ENCODE measurements at regions not wholly inside any gene's neighbourhood (a gene's known extent, or its start where the extent isn't known, plus 50 kb on each side); places are given as distances from the start of the nearest gene placed in this dataset.
"Not testable (repeated sequence)": the region's sequence is repeated elsewhere in the genome, so short reads cannot be mapped to it uniquely, and the experiment has no call there.

DNA sequence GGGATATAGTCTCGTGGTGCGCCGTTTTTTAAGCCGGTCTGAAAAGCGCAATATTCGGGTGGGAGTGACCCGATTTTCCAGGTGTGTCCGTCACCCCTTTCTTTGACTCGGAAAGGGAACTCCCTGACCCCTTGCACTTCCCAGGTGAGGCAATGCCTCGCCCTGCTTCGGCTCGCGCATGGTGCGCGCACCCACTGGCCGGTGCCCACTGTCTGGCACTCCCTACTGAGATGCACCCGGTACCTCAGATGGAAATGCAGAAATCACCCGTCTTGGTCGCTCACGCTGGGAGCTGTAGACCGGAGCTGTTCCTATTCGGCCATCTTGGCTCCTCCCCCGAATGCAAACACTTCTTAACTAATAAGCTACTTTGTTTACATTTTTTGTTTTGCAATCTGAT is 914.9 kb downstream of the OTOL1 start:
- H3K4me1 Mint-ChIP-seq; CTCF ChIA-PET; H3K36me3 ChIP-seq (ENCODE audit: control insufficient read depth in 2 of 2, extremely low read depth in 1 of 2, insufficient read depth in 1 of 2, low read length in 1 of 2); H3K27ac Mint-ChIP-seq; H3K27me3 Mint-ChIP-seq; H3K4me3 ChIP-seq (ENCODE audit: control insufficient read depth in 1 of 2, extremely low read depth in 1 of 2, low read length in 1 of 2); ATAC-seq (replicated peaks in 1 of 4); H3K27ac ChIP-seq (ENCODE audit: low read length); H3K9me3 Mint-ChIP-seq; H3K9me3 ChIP-seq; DNase-seq; H3K4me1 ChIP-seq (ENCODE audit: control insufficient read depth in 1 of 2, extremely low read depth in 1 of 2, insufficient read depth in 2 of 2, low read length in 2 of 2); H3K36me3 Mint-ChIP-seq; H3K4me3 Mint-ChIP-seq; H3K27me3 ChIP-seq (replicated peaks in 1 of 2; ENCODE audit: control insufficient read depth in 2 of 2, extremely low read depth in 1 of 2, insufficient read depth in 2 of 2, low read length in 1 of 2); POLR2A ChIA-PET: not testable (repeated sequence)
- WGBS (ENCODE audit: insufficient coverage): 94% methylated on average over 7 of the region's 23 CpGs

DNA sequence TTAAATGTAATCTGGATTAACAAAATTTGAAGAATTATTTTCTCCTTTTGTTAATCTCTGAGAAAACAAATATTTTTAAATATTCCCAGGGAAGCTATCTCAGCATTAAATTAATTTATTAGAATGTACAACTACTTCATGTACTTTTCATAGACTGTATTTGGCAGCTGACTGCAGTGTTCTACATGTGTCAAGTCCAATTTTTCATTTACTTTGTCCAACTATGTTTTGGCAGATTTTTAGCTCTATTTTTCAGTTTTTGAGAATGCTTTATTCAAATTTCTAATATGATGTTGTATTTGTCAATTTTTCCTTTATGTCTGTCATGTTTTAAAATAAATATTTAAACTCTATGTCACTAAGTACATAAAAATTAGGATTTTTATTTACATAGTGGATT is 925.1 kb downstream of the OTOL1 start:
- DNase-seq: no peak
- Mint-ChIP-seq H3K36me3 (no peaks in the 10 kb centered on the region), H3K27ac (no peak overlapping the region), H3K4me3 (no peak overlapping the region), H3K4me1 (no peaks in the 10 kb centered on the region), H3K27me3 (no peaks in the 10 kb centered on the region), H3K9me3 (peaks cover 0 to 11% (median 5%) of the 10 kb centered on the region in 3 donors)
- Histone ChIP-seq H3K9me3 (no peaks in the 10 kb centered on the region), H3K36me3 (ENCODE audit: control insufficient read depth in 2 of 2, extremely low read depth in 1 of 2, insufficient read depth in 1 of 2, low read length in 1 of 2) (no peaks in the 10 kb centered on the region), H3K4me3 (ENCODE audit: control insufficient read depth in 1 of 2, extremely low read depth in 1 of 2, low read length in 1 of 2) (no peak overlapping the region), H3K4me1 (ENCODE audit: control insufficient read depth in 1 of 2, extremely low read depth in 1 of 2, insufficient read depth in 2 of 2, low read length in 2 of 2) (no peaks in the 10 kb centered on the region), H3K27ac (ENCODE audit: low read length) (no peak overlapping the region), H3K27me3 (replicated peaks in 1 of 2; ENCODE audit: control insufficient read depth in 2 of 2, extremely low read depth in 1 of 2, insufficient read depth in 2 of 2, low read length in 1 of 2) (no peaks in the 10 kb centered on the region)
- no peak for ATAC-seq (replicated peaks in 1 of 4)
- ChIA-PET CTCF (no interaction called here), POLR2A (no interaction called here)

DNA sequence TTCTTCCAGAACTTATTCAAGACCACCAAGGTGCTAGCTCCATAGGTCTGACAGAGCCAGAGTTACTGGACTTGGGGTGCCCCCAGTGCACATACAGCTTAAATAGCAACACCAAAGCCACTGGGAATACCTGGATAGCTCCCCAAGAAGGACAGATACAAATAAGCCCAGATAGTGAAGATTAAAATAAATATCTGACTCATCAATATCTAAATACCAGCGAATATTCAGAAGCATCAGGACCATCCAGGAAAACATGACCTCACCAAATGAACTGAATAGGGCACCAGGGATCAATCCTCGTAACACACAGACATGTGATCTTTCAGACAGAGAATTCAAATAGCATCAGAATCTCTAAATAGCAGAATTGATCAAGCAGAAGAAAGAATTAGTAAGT is 931.6 kb downstream of the OTOL1 start:
- WGBS (ENCODE audit: insufficient coverage): 33% methylated on average over 1 of the region's 2 CpGs
- Histone ChIP-seq H3K27me3 (replicated peaks in 1 of 2; ENCODE audit: control insufficient read depth in 2 of 2, extremely low read depth in 1 of 2, insufficient read depth in 2 of 2, low read length in 1 of 2) (no peaks in the 10 kb centered on the region), H3K4me1 (ENCODE audit: control insufficient read depth in 1 of 2, extremely low read depth in 1 of 2, insufficient read depth in 2 of 2, low read length in 2 of 2) (no peaks in the 10 kb centered on the region), H3K27ac (ENCODE audit: low read length) (no peak overlapping the region), H3K36me3 (ENCODE audit: control insufficient read depth in 2 of 2, extremely low read depth in 1 of 2, insufficient read depth in 1 of 2, low read length in 1 of 2) (no peaks in the 10 kb centered on the region), H3K9me3 (no peaks in the 10 kb centered on the region), H3K4me3 (ENCODE audit: control insufficient read depth in 1 of 2, extremely low read depth in 1 of 2, low read length in 1 of 2) (no peak overlapping the region)
- Mint-ChIP-seq H3K9me3 (peaks cover 4 to 35% (median 15%) of the 10 kb centered on the region in 3 donors), H3K27ac (no peak overlapping the region), H3K36me3 (no peaks in the 10 kb centered on the region), H3K4me3 (no peak overlapping the region), H3K27me3 (no peaks in the 10 kb centered on the region), H3K4me1 (no peaks in the 10 kb centered on the region)
- POLR2A ChIA-PET: no interaction called here
- ATAC-seq (replicated peaks in 1 of 4) (no peak), DNase-seq (no peak)
- CTCF ChIA-PET: no interaction called here

DNA sequence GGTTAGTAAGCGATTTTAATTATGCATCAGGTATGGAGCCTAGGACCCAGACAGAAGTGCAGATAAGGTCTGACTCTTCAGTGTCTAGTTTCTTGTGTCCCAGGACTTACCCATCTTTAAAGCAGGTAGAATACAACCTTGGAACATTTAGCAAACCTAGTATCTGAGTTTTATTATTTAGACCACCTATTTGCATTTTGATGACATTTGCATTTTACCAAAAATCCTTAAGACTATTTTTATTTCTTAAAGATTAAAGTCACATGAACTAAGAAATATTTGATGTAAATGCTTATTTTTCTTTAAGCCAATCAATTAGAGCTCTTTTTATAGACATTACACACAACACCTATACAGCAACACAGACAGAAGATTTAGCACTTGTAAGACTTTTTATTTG is 939.1 kb downstream of the OTOL1 start:
- H3K9me3 ChIP-seq: no peaks in the 10 kb centered on the region
- Mint-ChIP-seq H3K9me3 (peaks cover 9 to 26% (median 19%) of the 10 kb centered on the region in 3 donors), H3K4me3 (no peak overlapping the region), H3K4me1 (no peaks in the 10 kb centered on the region), H3K36me3 (no peaks in the 10 kb centered on the region), H3K27me3 (no peaks in the 10 kb centered on the region), H3K27ac (no peak overlapping the region)
- no CpG with 5 or more reads among the region's 1 CpG for WGBS (ENCODE audit: insufficient coverage)
- CTCF ChIA-PET: no interaction called here
- H3K27ac ChIP-seq (ENCODE audit: low read length): no peak overlapping the region
- H3K4me1 ChIP-seq (ENCODE audit: control insufficient read depth in 1 of 2, extremely low read depth in 1 of 2, insufficient read depth in 2 of 2, low read length in 2 of 2): no peaks in the 10 kb centered on the region
- DNase-seq: no peak
- no peaks in the 10 kb centered on the region for H3K36me3 ChIP-seq (ENCODE audit: control insufficient read depth in 2 of 2, extremely low read depth in 1 of 2, insufficient read depth in 1 of 2, low read length in 1 of 2)
- H3K27me3 ChIP-seq (replicated peaks in 1 of 2; ENCODE audit: control insufficient read depth in 2 of 2, extremely low read depth in 1 of 2, insufficient read depth in 2 of 2, low read length in 1 of 2): no peaks in the 10 kb centered on the region
- POLR2A ChIA-PET: no interaction called here
- ATAC-seq (replicated peaks in 1 of 4): no peak
- H3K4me3 ChIP-seq (ENCODE audit: control insufficient read depth in 1 of 2, extremely low read depth in 1 of 2, low read length in 1 of 2): no peak overlapping the region

DNA sequence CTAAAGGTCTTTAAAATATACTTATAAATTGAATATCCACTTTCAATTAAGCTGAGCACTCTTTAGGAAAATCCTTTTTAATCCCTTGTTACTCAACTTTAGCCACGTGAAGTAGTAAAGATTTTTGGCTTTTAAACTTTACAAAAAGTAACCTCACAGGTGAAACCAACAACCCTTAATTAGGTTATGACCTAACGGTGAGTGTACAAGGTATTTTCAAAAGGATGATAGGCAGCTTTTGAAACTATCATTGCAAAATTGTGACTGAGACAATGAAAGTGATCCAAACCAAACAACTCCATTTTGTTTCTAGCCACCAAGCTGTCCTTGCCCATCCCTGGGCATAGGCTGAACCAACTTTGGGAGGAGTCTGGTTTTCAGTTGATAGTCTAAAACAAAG is 940.2 kb downstream of the OTOL1 start:
- DNase-seq (no peak), ATAC-seq (replicated peaks in 1 of 4) (no peak)
- Histone ChIP-seq H3K27ac (ENCODE audit: low read length) (no peak overlapping the region), H3K36me3 (ENCODE audit: control insufficient read depth in 2 of 2, extremely low read depth in 1 of 2, insufficient read depth in 1 of 2, low read length in 1 of 2) (no peaks in the 10 kb centered on the region), H3K9me3 (no peaks in the 10 kb centered on the region), H3K27me3 (replicated peaks in 1 of 2; ENCODE audit: control insufficient read depth in 2 of 2, extremely low read depth in 1 of 2, insufficient read depth in 2 of 2, low read length in 1 of 2) (no peaks in the 10 kb centered on the region), H3K4me3 (ENCODE audit: control insufficient read depth in 1 of 2, extremely low read depth in 1 of 2, low read length in 1 of 2) (no peak overlapping the region), H3K4me1 (ENCODE audit: control insufficient read depth in 1 of 2, extremely low read depth in 1 of 2, insufficient read depth in 2 of 2, low read length in 2 of 2) (no peaks in the 10 kb centered on the region)
- ChIA-PET POLR2A (no interaction called here), CTCF (no interaction called here)
- Mint-ChIP-seq H3K4me1 (no peaks in the 10 kb centered on the region), H3K4me3 (no peak overlapping the region), H3K27me3 (no peaks in the 10 kb centered on the region), H3K27ac (no peak overlapping the region), H3K9me3 (peaks cover 9 to 23% (median 18%) of the 10 kb centered on the region in 3 donors), H3K36me3 (no peaks in the 10 kb centered on the region)
- WGBS (ENCODE audit: insufficient coverage): no CpG with 5 or more reads among the region's 2 CpGs

DNA sequence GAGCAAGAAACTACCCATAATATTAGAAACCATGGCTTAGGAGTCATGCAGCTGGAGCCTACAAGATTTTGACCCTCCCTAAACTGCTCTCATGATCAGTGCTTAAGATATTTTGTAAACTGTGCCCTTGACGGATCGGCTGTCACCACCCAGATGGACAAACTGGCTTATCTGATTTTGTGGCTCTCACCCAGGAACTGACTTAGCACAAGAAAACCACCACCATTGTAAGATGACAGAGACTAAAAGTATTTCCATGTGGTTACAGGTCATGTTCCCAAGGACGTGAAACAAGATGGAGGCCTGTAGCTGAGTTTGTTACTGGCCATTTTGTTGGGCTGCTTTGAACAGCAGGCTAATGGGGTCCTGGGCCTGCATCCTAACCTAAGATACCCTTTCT is 940.9 kb downstream of the OTOL1 start:
- ATAC-seq (replicated peaks in 1 of 4) (no peak), DNase-seq (no peak)
- POLR2A ChIA-PET: no interaction called here
- Mint-ChIP-seq H3K4me1 (no peaks in the 10 kb centered on the region), H3K9me3 (peaks cover 9 to 23% (median 18%) of the 10 kb centered on the region in 3 donors), H3K27ac (no peak overlapping the region), H3K36me3 (no peaks in the 10 kb centered on the region), H3K4me3 (no peak overlapping the region), H3K27me3 (no peaks in the 10 kb centered on the region)
- Histone ChIP-seq H3K27ac (ENCODE audit: low read length) (no peak overlapping the region), H3K4me1 (ENCODE audit: control insufficient read depth in 1 of 2, extremely low read depth in 1 of 2, insufficient read depth in 2 of 2, low read length in 2 of 2) (no peaks in the 10 kb centered on the region), H3K9me3 (no peaks in the 10 kb centered on the region), H3K4me3 (ENCODE audit: control insufficient read depth in 1 of 2, extremely low read depth in 1 of 2, low read length in 1 of 2) (no peak overlapping the region), H3K36me3 (ENCODE audit: control insufficient read depth in 2 of 2, extremely low read depth in 1 of 2, insufficient read depth in 1 of 2, low read length in 1 of 2) (no peaks in the 10 kb centered on the region), H3K27me3 (replicated peaks in 1 of 2; ENCODE audit: control insufficient read depth in 2 of 2, extremely low read depth in 1 of 2, insufficient read depth in 2 of 2, low read length in 1 of 2) (no peaks in the 10 kb centered on the region)
- CTCF ChIA-PET: no interaction called here
- 46% methylated on average over 3 of the region's 3 CpGs for WGBS (ENCODE audit: insufficient coverage)

DNA sequence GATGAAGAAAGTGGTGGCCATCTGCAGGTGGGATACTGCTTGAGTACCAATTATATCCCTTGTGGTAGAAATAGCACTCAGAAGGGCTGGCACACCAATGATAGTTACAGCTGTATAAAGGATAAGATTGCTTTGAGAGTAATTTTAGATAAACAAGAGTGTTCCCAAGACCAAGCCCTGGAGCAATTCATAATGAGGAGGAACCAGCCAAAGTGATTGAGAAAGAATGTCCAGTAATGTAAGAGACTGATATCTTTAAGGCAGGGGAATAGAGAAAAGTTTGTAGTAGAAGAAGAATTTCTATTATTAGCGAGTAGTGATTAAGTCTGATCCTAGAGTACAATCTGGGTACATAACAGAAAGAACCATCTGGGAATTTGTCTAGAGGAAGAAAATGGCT is 945.1 kb downstream of the OTOL1 start:
- DNase-seq: no peak

More for the DNA sequence above, 945.1 kb downstream of the OTOL1 start:
- H3K27me3 ChIP-seq (replicated peaks in 1 of 2; ENCODE audit: control insufficient read depth in 2 of 2, extremely low read depth in 1 of 2, insufficient read depth in 2 of 2, low read length in 1 of 2): no peaks in the 10 kb centered on the region
- no peaks in the 10 kb centered on the region for H3K4me1 Mint-ChIP-seq
- no peak overlapping the region for H3K27ac Mint-ChIP-seq
- peaks cover 5 to 15% (median 14%) of the 10 kb centered on the region in 3 donors for H3K9me3 Mint-ChIP-seq
- H3K27me3 Mint-ChIP-seq: no peaks in the 10 kb centered on the region
- no peaks in the 10 kb centered on the region for H3K36me3 Mint-ChIP-seq
- ChIA-PET CTCF (no interaction called here), POLR2A (no interaction called here)
- no peak overlapping the region for H3K4me3 Mint-ChIP-seq
- H3K4me3 ChIP-seq (ENCODE audit: control insufficient read depth in 1 of 2, extremely low read depth in 1 of 2, low read length in 1 of 2): no peak overlapping the region
- WGBS (ENCODE audit: insufficient coverage): 43% methylated on average over 1 of the region's 1 CpG
- no peaks in the 10 kb centered on the region for H3K9me3 ChIP-seq
- H3K4me1 ChIP-seq (ENCODE audit: control insufficient read depth in 1 of 2, extremely low read depth in 1 of 2, insufficient read depth in 2 of 2, low read length in 2 of 2): no peaks in the 10 kb centered on the region
- no peak for ATAC-seq (replicated peaks in 1 of 4)
- no peak overlapping the region for H3K27ac ChIP-seq (ENCODE audit: low read length)
- no peaks in the 10 kb centered on the region for H3K36me3 ChIP-seq (ENCODE audit: control insufficient read depth in 2 of 2, extremely low read depth in 1 of 2, insufficient read depth in 1 of 2, low read length in 1 of 2)

Data from T-cell (primary cell).